H9 (cell line): ENCODE measurements at regions not wholly inside any gene's neighbourhood (a gene's known extent, or its start where the extent isn't known, plus 50 kb on each side); places are given as distances from the start of the nearest gene placed in this dataset.

ENCODE experiments used
- DNase-seq: peaks from one replicate; pipeline ENCODE4 v3.0.0-alpha.2; 2017
- H2AFZ ChIP-seq: one replicate; pipeline ENCODE4 v1.6.1; 2013; ENCODE audit warnings: mild to moderate bottlenecking, low read length, control low read depth, moderate library complexity
- H2AK5ac ChIP-seq: 2 replicates; pipeline ENCODE4 v1.6.1; 2013; ENCODE audit warnings: low read length, control low read depth, mixed read lengths; ENCODE audit not compliant: insufficient read length
- H2BK120ac ChIP-seq: one replicate; pipeline ENCODE4 v1.6.1; 2013; ENCODE audit warnings: low read depth, mild to moderate bottlenecking, low read length, control low read depth, inconsistent platforms; ENCODE audit not compliant: poor library complexity, severe bottlenecking
- H2BK12ac ChIP-seq: 2 replicates; pipeline ENCODE4 v1.6.1; 2013; ENCODE audit warnings: low read length, control low read depth, mixed read lengths, low read depth; ENCODE audit not compliant: insufficient read length
- H2BK15ac ChIP-seq: 2 replicates; pipeline ENCODE4 v1.6.1; 2013; ENCODE audit warnings: low read depth, low read length, control low read depth
- H2BK20ac ChIP-seq: one replicate; pipeline ENCODE4 v1.6.1; 2013; ENCODE audit warnings: low read depth, mild to moderate bottlenecking, low read length, control low read depth, inconsistent platforms; ENCODE audit not compliant: poor library complexity, severe bottlenecking
- H2BK5ac ChIP-seq: 2 replicates; pipeline ENCODE4 v1.6.1; 2013; ENCODE audit warnings: low read length, control low read depth, mixed read lengths; ENCODE audit not compliant: insufficient read length
- H3K14ac ChIP-seq: 2 replicates; pipeline ENCODE4 v1.6.1; 2013; ENCODE audit warnings: low read length, control low read depth; ENCODE audit not compliant: insufficient read depth
- H3K18ac ChIP-seq: 2 replicates; pipeline ENCODE4 v1.6.1; 2013; ENCODE audit warnings: low read depth, mild to moderate bottlenecking, mixed read lengths, low read length, control low read depth; ENCODE audit not compliant: insufficient read length
- H3K23ac ChIP-seq: 2 replicates; pipeline ENCODE4 v1.6.1; 2013; ENCODE audit warnings: low read length, control low read depth, mixed read lengths, low read depth; ENCODE audit not compliant: insufficient read length
- H3K23me2 ChIP-seq: 2 replicates; pipeline ENCODE4 v1.6.1; 2013; ENCODE audit warnings: low read depth, mild to moderate bottlenecking, mixed read lengths, low read length, control low read depth; ENCODE audit not compliant: insufficient read length, poor library complexity, severe bottlenecking
- H3K27ac ChIP-seq: 2 replicates; pipeline ENCODE4 v1.5.1; 2013; ENCODE audit warnings: low read length, control low read depth, mixed read lengths, low read depth; ENCODE audit not compliant: insufficient read length
- H3K27me3 ChIP-seq: 2 replicates; pipeline ENCODE4 v1.6.1; 2013; ENCODE audit warnings: low read length, control low read depth, inconsistent platforms; ENCODE audit not compliant: insufficient read depth
- H3K4ac ChIP-seq: 2 replicates; pipeline ENCODE4 v1.6.1; 2013; ENCODE audit warnings: low read depth, mild to moderate bottlenecking, control low read depth, inconsistent platforms, low read length, moderate library complexity
- H3K4me1 ChIP-seq: 2 replicates; pipeline ENCODE4 v1.6.1; 2013; ENCODE audit warnings: low read length, control low read depth, inconsistent platforms; ENCODE audit not compliant: insufficient read depth
- H3K4me2 ChIP-seq: 2 replicates; pipeline ENCODE4 v1.6.1; 2013; ENCODE audit warnings: low read length, control low read depth, mixed read lengths; ENCODE audit not compliant: insufficient read length, insufficient read depth
- H3K56ac ChIP-seq: 2 replicates; pipeline ENCODE4 v1.6.1; 2013; ENCODE audit warnings: low read depth, mild to moderate bottlenecking, mixed read lengths, low read length, control low read depth; ENCODE audit not compliant: insufficient read length
- H3K79me1 ChIP-seq: 2 replicates; pipeline ENCODE4 v1.6.1; 2013; ENCODE audit warnings: low read depth, mild to moderate bottlenecking, moderate library complexity, low read length, control low read depth, inconsistent platforms; ENCODE audit not compliant: insufficient read depth, poor library complexity, severe bottlenecking
- H3K79me2 ChIP-seq: 2 replicates; pipeline ENCODE4 v1.6.1; 2013; ENCODE audit warnings: low read length, control low read depth, inconsistent platforms; ENCODE audit not compliant: insufficient read depth
- H3K9ac ChIP-seq: 2 replicates; pipeline ENCODE4 v1.6.1; 2013; ENCODE audit warnings: low read length, control low read depth, mixed read lengths; ENCODE audit not compliant: insufficient read length; ENCODE audit errors: extremely low read depth
- H3K9me3 ChIP-seq: one replicate; pipeline ENCODE4 v1.6.1; 2013; ENCODE audit warnings: low read depth, low read length, inconsistent platforms; ENCODE audit not compliant: control insufficient read depth
- H3T11ph ChIP-seq: one replicate; pipeline ENCODE4 v1.6.1; 2013; ENCODE audit warnings: mild to moderate bottlenecking, low read length, control low read depth, inconsistent platforms
- H4K20me1 ChIP-seq: one replicate; pipeline ENCODE4 v1.6.1; 2013; ENCODE audit not compliant: control insufficient read depth, insufficient read length, insufficient read depth
- H4K5ac ChIP-seq: 2 replicates; pipeline ENCODE4 v1.6.1; 2013; ENCODE audit warnings: low read depth, mild to moderate bottlenecking, mixed read lengths, low read length, control low read depth; ENCODE audit not compliant: insufficient read length
- H4K8ac ChIP-seq: replicated peaks from 2 replicates; pipeline ENCODE4 v1.6.1; 2013; ENCODE audit warnings: low read length, control low read depth, mixed read lengths, low read depth; ENCODE audit not compliant: insufficient read length
- H4K91ac ChIP-seq: 2 replicates; pipeline ENCODE4 v1.6.1; 2013; ENCODE audit warnings: low read depth, mild to moderate bottlenecking, moderate library complexity, mixed read lengths, low read length, control low read depth; ENCODE audit not compliant: insufficient read length
- H3K27ac Mint-ChIP-seq, 3 experiments: 2 replicates in 2 of 3; 3 replicates in 1 of 3; pipeline ENCODE4 v1.8.0; 2020 to 2021; ENCODE audit warnings: mixed read lengths in 3 of 3, mild to moderate bottlenecking in 1 of 3, moderate library complexity in 1 of 3
- H3K27me3 Mint-ChIP-seq: 2 replicates; pipeline ENCODE4 v1.8.0; 2021; ENCODE audit warnings: low read depth, mild to moderate bottlenecking, moderate library complexity, mixed read lengths
- H3K36me3 Mint-ChIP-seq, 3 experiments: 2 replicates in 2 of 3; 3 replicates in 1 of 3; pipeline ENCODE4 v1.8.0; 2020 to 2021; ENCODE audit warnings: low read depth in 3 of 3, mixed read lengths in 3 of 3; ENCODE audit not compliant: insufficient read depth in 1 of 3
- H3K4me1 Mint-ChIP-seq, 2 experiments: 2 replicates each; pipeline ENCODE4 v1.8.0; 2020; ENCODE audit warnings: mixed read lengths in 2 of 2
- H3K4me3 Mint-ChIP-seq, 2 experiments: 2 replicates in 1 of 2; 3 replicates in 1 of 2; pipeline ENCODE4 v1.8.0; 2020 to 2021; ENCODE audit warnings: mild to moderate bottlenecking in 2 of 2, mixed read lengths in 2 of 2, moderate library complexity in 1 of 2
- H3K9me3 Mint-ChIP-seq, 2 experiments: 2 replicates in 1 of 2; 3 replicates in 1 of 2; pipeline ENCODE4 v1.8.0; 2020; ENCODE audit warnings: mild to moderate bottlenecking in 2 of 2, mixed read lengths in 2 of 2, moderate library complexity in 1 of 2
- CTCF ChIP-seq: fragments of 200-600 bp; sonication (generic); conservative IDR thresholded peaks from 3 replicates; pipeline ENCODE4 v1.8.0; 2021; ENCODE audit warnings: antibody characterized with exemption, mild to moderate bottlenecking
- WGBS: extraction: QIAGEN DNeasy Blood & Tissue Kit; methylation state at CpG from one replicate; pipeline ENCODE4 v1.1.7; 2013; ENCODE audit warnings: missing lambda C conversion rate, low lambda C conversion rate, mixed read lengths; ENCODE audit not compliant: insufficient read length; ENCODE audit errors: extremely low coverage; 5-methylcytosine and 5-hydroxymethylcytosine counted together

- Histone ChIP-seq H3K27ac (no peak overlapping the region), H3K27me3 (no peaks in the 10 kb centered on the region), H3K79me1 (no peaks in the 10 kb centered on the region), H2AK5ac (no peak overlapping the region), H4K91ac (no peak overlapping the region), H3K18ac (no peak overlapping the region), H3K4ac (no peak overlapping the region), H3K79me2 (no peaks in the 10 kb centered on the region), H3K4me2 (no peak overlapping the region), H3K23me2 (no peaks in the 10 kb centered on the region), H3K56ac (no peak overlapping the region), H2BK15ac (no peak overlapping the region), H4K5ac (no peak overlapping the region), H3K14ac (no peak overlapping the region), H4K8ac (no peak overlapping the region), H2AFZ (no peak overlapping the region), H2BK5ac (no peak overlapping the region), H3K9ac (no peak overlapping the region), H2BK20ac (no peak overlapping the region), H3K9me3 (no peaks in the 10 kb centered on the region), H3K23ac (no peak overlapping the region), H2BK12ac (no peak overlapping the region), H3T11ph (no peak overlapping the region), H4K20me1 (no peaks in the 10 kb centered on the region), H3K4me1 (no peaks in the 10 kb centered on the region), H2BK120ac (no peak overlapping the region)
- Mint-ChIP-seq H3K4me3 (no peak overlapping the region), H3K36me3 (no peaks in the 10 kb centered on the region), H3K27me3 (no peaks in the 10 kb centered on the region), H3K4me1 (peaks cover 7 to 13% of the 10 kb centered on the region in 2 experiments), H3K27ac (no peak overlapping the region), H3K9me3 (no peaks in the 10 kb centered on the region)
- no peak for DNase-seq
- WGBS, result no CpG with 5 or more reads among the region's 4 CpGs
- no peak for TF ChIP-seq CTCF
These were observed 88.4 kb downstream of the DUSP6 start for GRCh38 chr12:89263900-89264299.
